Tibial nerve (tissue), 3 donors: ENCODE measurements at regions not wholly inside any gene's neighbourhood (a gene's known extent, or its start where the extent isn't known, plus 50 kb on each side); places are given as distances from the start of the nearest gene placed in this dataset.

Source experiments
- POLR2A ChIP-seq, 2 donors: fragments of 450-650 bp; IDR thresholded peaks; one replicate each; pipeline ENCODE4 v1.6.1; 2017; ENCODE audit warnings: antibody characterized with exemption in 2 of 2, mild to moderate bottlenecking in 2 of 2, moderate library complexity in 2 of 2
- TF ChIP-seq, protein P1 (sequence below), 5 experiments: fragments of 200-600 bp in 3 of 5; fragments of 450-650 bp in 2 of 5; sonication (generic) in 3 of 5; IDR thresholded peaks; one replicate each; pipeline ENCODE4 v1.5.1; 2016 to 2019; ENCODE audit warnings: antibody characterized with exemption in 5 of 5, mild to moderate bottlenecking in 3 of 5, moderate library complexity in 2 of 5

DNA sequence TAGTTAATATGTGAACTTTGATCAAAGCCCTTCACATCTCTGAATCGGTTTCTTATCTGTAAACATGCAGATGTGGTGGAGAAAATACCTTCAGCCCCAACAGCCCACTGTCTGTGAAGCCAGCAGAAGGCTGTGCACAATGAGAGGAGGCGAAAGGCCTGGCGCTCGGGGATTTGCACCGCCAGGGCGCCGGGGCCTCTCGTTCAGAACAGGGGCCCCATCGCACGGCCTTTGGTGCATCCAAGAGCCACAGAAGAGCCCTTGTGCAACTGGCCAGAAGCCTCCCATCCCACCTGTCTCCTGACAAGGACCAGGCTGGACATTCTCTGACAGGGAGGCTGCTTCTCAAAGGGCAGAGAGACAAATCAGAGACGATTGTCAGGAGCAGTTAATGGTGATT lies 407.2 kb upstream of the MYT1L start:
- TF ChIP-seq, protein P1, sequence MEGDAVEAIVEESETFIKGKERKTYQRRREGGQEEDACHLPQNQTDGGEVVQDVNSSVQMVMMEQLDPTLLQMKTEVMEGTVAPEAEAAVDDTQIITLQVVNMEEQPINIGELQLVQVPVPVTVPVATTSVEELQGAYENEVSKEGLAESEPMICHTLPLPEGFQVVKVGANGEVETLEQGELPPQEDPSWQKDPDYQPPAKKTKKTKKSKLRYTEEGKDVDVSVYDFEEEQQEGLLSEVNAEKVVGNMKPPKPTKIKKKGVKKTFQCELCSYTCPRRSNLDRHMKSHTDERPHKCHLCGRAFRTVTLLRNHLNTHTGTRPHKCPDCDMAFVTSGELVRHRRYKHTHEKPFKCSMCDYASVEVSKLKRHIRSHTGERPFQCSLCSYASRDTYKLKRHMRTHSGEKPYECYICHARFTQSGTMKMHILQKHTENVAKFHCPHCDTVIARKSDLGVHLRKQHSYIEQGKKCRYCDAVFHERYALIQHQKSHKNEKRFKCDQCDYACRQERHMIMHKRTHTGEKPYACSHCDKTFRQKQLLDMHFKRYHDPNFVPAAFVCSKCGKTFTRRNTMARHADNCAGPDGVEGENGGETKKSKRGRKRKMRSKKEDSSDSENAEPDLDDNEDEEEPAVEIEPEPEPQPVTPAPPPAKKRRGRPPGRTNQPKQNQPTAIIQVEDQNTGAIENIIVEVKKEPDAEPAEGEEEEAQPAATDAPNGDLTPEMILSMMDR (IDR thresholded peaks at IDR 0.05) = no peak
- TF ChIP-seq POLR2A (IDR thresholded peaks at IDR 0.05) = no peak
